Stimulated activated CD8-positive, alpha-beta memory T cell treated with anti-CD3 and anti-CD28 coated beads, Interleukin-4, amount 100 ng/mL, for 24 hours (primary cell): ENCODE measurements at regions not wholly inside any gene's neighbourhood (a gene's known extent, or its start where the extent isn't known, plus 50 kb on each side); places are given as distances from the start of the nearest gene placed in this dataset.

ENCODE experiments used
- DNase-seq: peaks from one replicate; pipeline ENCODE4 v3.0.0-alpha.2; 2020; ENCODE audit warnings: low read depth

DNA sequence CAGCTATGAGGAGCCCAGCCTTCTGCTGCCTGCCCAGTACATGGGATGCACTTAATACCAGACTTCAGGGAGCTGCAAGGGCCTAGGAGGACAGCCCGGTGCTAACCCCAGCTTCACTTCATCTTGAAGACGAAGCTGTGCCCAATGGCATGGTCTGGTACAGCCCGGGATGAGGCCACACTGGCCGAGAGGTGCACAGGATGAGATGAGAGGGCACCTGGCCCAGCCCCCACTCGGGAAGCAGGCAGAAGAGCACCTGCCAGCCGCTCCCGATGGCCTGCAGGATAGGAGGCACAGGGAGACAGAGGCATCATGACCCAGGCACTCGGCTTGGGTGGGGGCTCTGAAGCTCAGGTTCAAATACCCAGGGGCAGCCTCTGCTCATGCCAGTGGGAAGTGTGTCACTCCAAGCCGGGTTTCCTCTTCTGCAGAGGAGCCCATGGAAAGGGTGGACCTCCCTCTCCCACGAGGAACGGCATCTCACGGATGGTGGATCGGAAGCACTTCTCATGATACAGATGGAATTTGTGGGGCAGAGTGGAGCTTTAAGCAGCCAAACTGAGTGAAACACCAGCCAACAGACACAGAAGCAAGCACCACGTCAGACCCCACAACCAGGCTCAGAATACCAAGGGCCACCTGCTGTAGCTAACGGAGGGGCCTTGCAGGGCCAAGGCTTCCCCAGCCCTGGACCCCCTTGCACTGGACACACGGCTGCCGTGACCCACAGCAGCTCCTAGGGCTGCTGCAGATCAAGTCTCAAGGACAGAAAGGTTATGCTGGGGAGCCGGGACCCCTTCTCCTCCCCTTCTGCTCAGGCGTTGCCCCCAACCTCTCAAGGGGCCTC, 875.2 kb downstream of the BRD1 start:
- DNase-seq: no peak

DNA sequence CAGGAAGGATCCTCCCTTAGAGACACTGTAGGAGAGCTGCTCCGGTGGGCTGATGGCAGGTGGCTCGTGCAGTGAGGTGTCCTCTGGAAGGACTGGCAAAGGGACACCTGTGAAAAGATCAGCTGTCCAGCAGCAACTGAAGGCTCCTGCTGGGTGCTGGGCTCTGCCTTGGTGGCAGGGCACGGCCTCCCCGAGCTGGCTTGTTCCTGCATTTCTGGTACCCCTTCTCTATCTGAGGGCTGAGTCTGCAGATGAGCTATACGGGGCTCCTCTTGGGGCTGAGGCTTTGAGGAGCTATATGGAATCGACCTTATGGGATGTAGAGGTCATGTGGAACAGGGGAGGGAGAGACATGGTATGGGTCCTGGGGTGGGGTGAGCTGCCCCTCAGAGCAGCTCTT, 875.8 kb downstream of the BRD1 start:
- DNase-seq: no peak

GRCh38 chr22:48950151-48950915, 877.3 kb downstream of the BRD1 start:
- DNase-seq: no peak

DNA sequence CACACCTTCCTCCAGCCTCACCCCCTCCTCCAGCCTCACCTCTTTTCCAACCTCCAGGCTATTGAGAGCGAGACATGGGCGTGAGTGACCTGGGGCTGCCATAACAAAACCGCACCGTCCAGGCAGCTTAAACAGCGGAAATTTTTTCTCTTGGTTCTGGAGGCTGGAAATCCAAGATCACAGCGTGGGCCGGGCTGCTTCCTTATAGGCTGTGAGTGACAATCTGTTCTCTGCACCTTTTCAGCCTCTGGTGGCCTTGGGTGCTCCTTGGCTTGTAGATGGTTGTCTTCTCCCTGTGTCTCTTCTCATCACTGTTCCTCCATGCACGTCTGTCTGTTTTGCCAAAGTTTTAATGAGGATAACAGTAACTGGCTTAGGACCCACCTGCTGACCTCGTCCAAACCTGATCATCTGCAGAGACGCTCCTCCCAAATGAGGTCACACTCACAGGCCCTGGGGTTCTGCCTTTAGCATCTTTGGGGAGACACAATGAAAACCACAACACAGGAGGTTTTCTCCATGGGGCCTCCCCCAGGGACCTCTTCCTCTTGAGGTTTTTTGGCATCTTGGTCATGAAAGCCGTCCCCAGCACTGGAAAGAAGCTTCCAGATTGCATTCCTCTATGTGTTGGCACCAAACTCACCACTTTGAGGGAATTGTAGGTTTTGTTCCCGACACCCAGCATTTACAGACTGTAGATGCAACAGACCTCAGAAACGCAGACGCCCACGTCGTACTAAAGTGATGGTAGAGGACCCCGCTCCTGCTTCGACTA, 878.1 kb downstream of the BRD1 start:
- DNase-seq: no peak

- DNase-seq: no peak
Observed at GRCh38 chr22:48948575-48949170, 879.0 kb downstream of the BRD1 start.

- DNase-seq: no peak
Observed at GRCh38 chr22:48947636-48948035, 880.0 kb downstream of the BRD1 start.

- no peak for DNase-seq
Observed at GRCh38 chr22:48945621-48946458, 881.8 kb downstream of the BRD1 start.

- DNase-seq: no peak
Observed at GRCh38 chr22:48944751-48945620, 882.7 kb downstream of the BRD1 start.

- DNase-seq: no peak
Observed at GRCh38 chr22:48944433-48944750, 883.3 kb downstream of the BRD1 start.

DNA sequence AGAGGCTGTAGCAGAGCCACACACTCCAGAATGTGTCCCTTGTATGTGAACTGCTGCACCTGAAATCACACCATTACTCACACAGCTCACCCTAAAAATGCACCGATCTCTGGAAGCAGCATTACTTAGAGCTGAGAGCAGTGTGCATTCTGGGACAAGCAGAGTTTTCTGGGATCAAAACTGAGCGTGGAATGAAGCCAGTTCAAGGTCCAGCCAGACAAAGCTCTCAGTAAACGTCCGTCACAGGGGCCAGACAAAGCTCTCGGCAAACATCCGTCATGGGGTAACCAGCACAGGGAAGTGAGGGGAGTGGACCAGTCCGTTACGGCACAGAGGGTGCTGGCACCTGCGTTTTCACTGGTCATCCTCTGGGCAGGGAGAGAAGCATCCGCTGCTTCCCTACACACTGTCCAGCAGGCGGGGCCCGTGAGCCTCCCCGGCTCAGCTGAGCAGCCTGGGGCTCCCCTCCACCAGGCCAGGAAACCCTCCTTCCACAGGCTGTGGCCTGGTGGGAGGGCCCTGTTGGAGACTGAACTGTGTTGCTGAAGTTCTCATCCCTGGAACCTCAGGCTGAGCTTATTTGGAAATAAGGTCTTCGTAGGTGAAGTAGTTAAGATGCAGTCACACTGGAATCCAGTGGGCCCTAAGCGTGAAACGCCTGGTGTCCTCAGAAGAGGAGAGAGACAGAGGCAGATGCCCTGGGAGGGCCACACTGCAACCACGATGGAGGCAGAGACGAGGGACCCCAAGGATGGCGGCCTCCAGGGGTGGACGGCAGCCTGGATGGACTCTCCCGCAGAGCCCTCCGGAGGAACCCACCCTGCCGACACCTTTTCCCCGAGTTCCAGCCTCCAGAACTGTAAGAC, 883.9 kb downstream of the BRD1 start:
- no peak for DNase-seq

- no peak for DNase-seq
Observed at GRCh38 chr22:48942698-48943566, 884.7 kb downstream of the BRD1 start.

GRCh38 chr22:48941903-48942575, 885.6 kb downstream of the BRD1 start:
- no peak for DNase-seq

GRCh38 chr22:48941033-48941902, 886.4 kb downstream of the BRD1 start:
- DNase-seq: no peak

- DNase-seq: no peak
Observed at GRCh38 chr22:48940266-48941032, 887.2 kb downstream of the BRD1 start.

- DNase-seq: no peak
Observed at GRCh38 chr22:48939441-48940265, 888.0 kb downstream of the BRD1 start.
